OCI-LY3 (cell line): ENCODE measurements at regions not wholly inside any gene's neighbourhood (a gene's known extent, or its start where the extent isn't known, plus 50 kb on each side); places are given as distances from the start of the nearest gene placed in this dataset.

Source experiments
- EZH2phosphoT487 ChIP-seq: fragments of 200-600 bp; shearing (Covaris generic); IDR thresholded peaks from 2 replicates; pipeline ENCODE4 v1.6.1; 2018; ENCODE audit warnings: antibody characterized with exemption, mixed run types, low read depth
- TF ChIP-seq, protein P1 (sequence below): fragments of 200-600, 300-600 bp; sonication (generic); IDR thresholded peaks from 2 replicates; pipeline ENCODE4 v1.5.1; 2014; ENCODE audit warnings: antibody characterized with exemption, low read length, low read depth

DNA sequence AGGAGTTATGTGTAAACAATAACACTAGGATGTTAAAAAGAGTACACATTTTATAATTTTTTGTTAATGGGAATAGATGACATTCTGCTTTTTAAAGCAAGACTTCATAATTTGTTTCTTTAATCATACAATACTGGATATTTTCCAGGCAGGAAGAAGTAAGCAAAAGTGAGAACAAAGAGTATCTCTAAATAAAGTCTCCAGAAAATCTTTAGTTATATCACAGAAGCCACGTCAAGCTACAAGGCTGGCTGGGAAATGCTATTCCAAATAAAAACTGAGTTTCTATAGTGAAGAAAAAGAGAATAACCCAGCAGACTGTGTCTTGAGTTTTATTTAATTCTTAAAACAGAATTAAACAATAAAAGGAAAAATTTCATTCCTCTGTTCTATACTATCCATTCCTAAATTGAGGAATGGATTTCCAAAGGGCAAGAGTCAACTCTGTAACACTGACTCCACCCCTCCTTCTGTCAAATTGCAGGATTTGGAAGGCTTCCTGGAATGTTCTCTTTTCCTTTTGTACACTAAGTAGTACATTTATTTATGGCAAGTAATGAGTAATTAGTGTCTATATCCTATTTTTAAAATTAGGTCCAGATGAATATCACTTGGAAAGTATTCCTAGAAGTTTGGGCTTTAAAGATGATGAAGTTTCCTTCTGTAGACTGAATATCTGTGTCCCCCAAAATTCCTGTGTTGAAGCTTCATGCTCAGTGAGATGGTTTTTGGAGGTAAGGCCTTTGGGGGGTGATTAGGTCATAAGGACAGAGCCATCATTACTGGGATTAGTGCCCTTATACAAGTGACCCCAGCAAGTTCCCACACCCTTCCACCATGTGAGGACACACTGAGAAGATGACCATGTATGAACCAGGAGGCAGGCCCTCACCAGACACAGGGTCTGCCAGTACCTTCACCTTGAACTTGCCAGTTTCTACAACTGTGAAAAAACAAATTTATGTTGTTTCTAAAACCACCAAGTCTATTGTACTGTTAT, 290.9 kb downstream of the CRPPA start:
- TF ChIP-seq, protein P1, sequence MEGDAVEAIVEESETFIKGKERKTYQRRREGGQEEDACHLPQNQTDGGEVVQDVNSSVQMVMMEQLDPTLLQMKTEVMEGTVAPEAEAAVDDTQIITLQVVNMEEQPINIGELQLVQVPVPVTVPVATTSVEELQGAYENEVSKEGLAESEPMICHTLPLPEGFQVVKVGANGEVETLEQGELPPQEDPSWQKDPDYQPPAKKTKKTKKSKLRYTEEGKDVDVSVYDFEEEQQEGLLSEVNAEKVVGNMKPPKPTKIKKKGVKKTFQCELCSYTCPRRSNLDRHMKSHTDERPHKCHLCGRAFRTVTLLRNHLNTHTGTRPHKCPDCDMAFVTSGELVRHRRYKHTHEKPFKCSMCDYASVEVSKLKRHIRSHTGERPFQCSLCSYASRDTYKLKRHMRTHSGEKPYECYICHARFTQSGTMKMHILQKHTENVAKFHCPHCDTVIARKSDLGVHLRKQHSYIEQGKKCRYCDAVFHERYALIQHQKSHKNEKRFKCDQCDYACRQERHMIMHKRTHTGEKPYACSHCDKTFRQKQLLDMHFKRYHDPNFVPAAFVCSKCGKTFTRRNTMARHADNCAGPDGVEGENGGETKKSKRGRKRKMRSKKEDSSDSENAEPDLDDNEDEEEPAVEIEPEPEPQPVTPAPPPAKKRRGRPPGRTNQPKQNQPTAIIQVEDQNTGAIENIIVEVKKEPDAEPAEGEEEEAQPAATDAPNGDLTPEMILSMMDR, result no peak
- TF ChIP-seq EZH2phosphoT487, result no peak
